ENCODE measurements at regions not wholly inside any gene's neighbourhood (a gene's known extent, or its start where the extent isn't known, plus 50 kb on each side); places are given as distances from the start of the nearest gene placed in this dataset.

- no peak for DNase-seq
Observed at GRCh38 chrX:44470816-44471215, 71.8 kb downstream of the FUNDC1 start.

GRCh38 chrX:44462850-44463249, 79.8 kb downstream of the FUNDC1 start:
- DNase-seq: no peak

GRCh38 chrX:44459501-44459900, 83.2 kb downstream of the FUNDC1 start:
- DNase-seq: no peak

- no peak for DNase-seq
Observed at GRCh38 chrX:44456685-44457084, 86.0 kb downstream of the FUNDC1 start.

GRCh38 chrX:44451056-44451455, 91.6 kb downstream of the FUNDC1 start:
- no peak for DNase-seq

GRCh38 chrX:44447214-44447613, 95.4 kb downstream of the FUNDC1 start:
- no peak for DNase-seq

GRCh38 chrX:44440006-44440405, 96.5 kb upstream of the EFHC2 start:
- no peak for DNase-seq

GRCh38 chrX:44439242-44439794, 95.8 kb upstream of the EFHC2 start:
- DNase-seq: no peak

GRCh38 chrX:44435047-44435446, 91.6 kb upstream of the EFHC2 start:
- DNase-seq: no peak

- DNase-seq: no peak
Observed at GRCh38 chrX:44433556-44433955, 90.1 kb upstream of the EFHC2 start.

- DNase-seq: no peak
Observed at GRCh38 chrX:44432641-44433040, 89.2 kb upstream of the EFHC2 start.

GRCh38 chrX:44431194-44431593, 87.7 kb upstream of the EFHC2 start:
- no peak for DNase-seq

- no peak for DNase-seq
Observed at GRCh38 chrX:44428989-44429627, 85.6 kb upstream of the EFHC2 start.

GRCh38 chrX:44422631-44423030, 79.2 kb upstream of the EFHC2 start:
- DNase-seq: no peak

GRCh38 chrX:44415639-44416386, 72.3 kb upstream of the EFHC2 start:
- no peak for DNase-seq

GRCh38 chrX:44401151-44401550, 57.7 kb upstream of the EFHC2 start:
- DNase-seq: no peak

- DNase-seq: peak; percentile 2
Observed at GRCh38 chrX:44400588-44400987, 57.1 kb upstream of the EFHC2 start.

GRCh38 chrX:44400161-44400560, 56.7 kb upstream of the EFHC2 start:
- no peak for DNase-seq

All from stimulated activated naive CD4-positive, alpha-beta T cell treated with Interleukin-2 at 50 U/mL for 16 hours (primary cell).